Heart left ventricle (tissue), 13 donors: ENCODE measurements at regions not wholly inside any gene's neighbourhood (a gene's known extent, or its start where the extent isn't known, plus 50 kb on each side); places are given as distances from the start of the nearest gene placed in this dataset.

ENCODE experiments used
- CTCF ChIP-seq, 12 donors: fragments of 200-600 bp; sonication (generic) in 4 of 12; IDR thresholded peaks; one replicate each; pipeline versions ENCODE4 v1.5.0 to v1.8.0; 2018 to 2022; ENCODE audit warnings: antibody characterized with exemption in 12 of 12, mild to moderate bottlenecking in 5 of 12
- POLR2A ChIP-seq, 2 donors: fragments of 450-650 bp; IDR thresholded peaks; one replicate each; pipeline ENCODE4 v1.6.1; 2017; ENCODE audit warnings: antibody characterized with exemption in 2 of 2, mild to moderate bottlenecking in 2 of 2, moderate library complexity in 2 of 2
- donor health status: ischemic (EF 13 %, LVEDD 7.1; RV severe dilation, severe dysfunction).
- donor health status: DM: no; HTN: yes; CAD: no.
- donor health status: DM: no; HTN: no; CAD: no.
- donor health status: ischemic (EF 25% LVEDD 6.9; RV normal size, moderate dysfunction).
- donor health status: ischemic (EF 25% LVEDD 5.7; RV mildly dilated, moderate dysfunction).
- donor health status: ischemic (EF 35%, LVEDD 5.7; RV mildly dilated, moderate dysfunction).
- donor health status: nonischemic (EF 11% LVEDD 7.7; RV severe dilation, severe dysfunction).
- donor health status: DM: yes; HTN: yes; CAD: no.
- donor health status: PGD.
- donor health status: ischemic (EF 29% LVEDD 5.4; RV normal size, mild dysfunction).
- donor health status: nonischemic (EF 23%, LVEDD 6.1; RV moderate dilation, normal function).

DNA sequence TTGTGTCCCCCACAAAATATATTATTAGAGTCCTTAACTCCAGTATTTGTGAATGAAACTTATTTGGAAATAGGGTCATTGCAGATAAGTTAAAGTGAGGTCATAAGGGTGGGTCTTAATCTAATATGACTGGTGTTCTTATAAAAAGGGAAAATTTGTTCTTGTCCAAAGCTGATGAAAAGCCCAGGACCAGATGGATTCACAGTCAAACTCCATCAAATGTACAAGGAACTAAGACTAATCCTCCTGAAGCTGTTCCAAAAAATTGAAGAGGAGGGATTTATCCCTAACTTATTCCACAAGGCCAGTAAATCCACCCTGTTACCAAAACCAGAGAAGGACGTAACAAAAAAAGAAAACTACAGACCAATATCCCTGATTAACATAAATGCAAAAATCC, 56.4 kb upstream of the SLIT3 start:
- TF ChIP-seq CTCF (IDR thresholded peaks at IDR 0.05) (no peak), POLR2A (IDR thresholded peaks at IDR 0.05) (no peak)
